IgD-negative memory B cell (primary cell): ENCODE measurements at regions not wholly inside any gene's neighbourhood (a gene's known extent, or its start where the extent isn't known, plus 50 kb on each side); places are given as distances from the start of the nearest gene placed in this dataset.

Experiments used
- H3K27ac Mint-ChIP-seq, 3 donors: one replicate each; pipeline ENCODE4 v1.8.0; 2020 to 2022; ENCODE audit warnings: mild to moderate bottlenecking in 3 of 3, mixed read lengths in 3 of 3, moderate library complexity in 1 of 3
- H3K27me3 Mint-ChIP-seq: one replicate; pipeline ENCODE4 v1.8.0; 2021; ENCODE audit warnings: mixed read lengths
- H3K36me3 Mint-ChIP-seq: one replicate; pipeline ENCODE4 v1.8.0; 2020; ENCODE audit warnings: mild to moderate bottlenecking, mixed read lengths
- H3K4me1 Mint-ChIP-seq, 3 donors: one replicate each; pipeline ENCODE4 v1.8.0; 2020 to 2022; ENCODE audit warnings: mixed read lengths in 3 of 3, mild to moderate bottlenecking in 1 of 3
- H3K4me3 Mint-ChIP-seq, 4 donors: one replicate each; pipeline ENCODE4 v1.8.0; 2020 to 2022; ENCODE audit warnings: mild to moderate bottlenecking in 4 of 4, mixed read lengths in 4 of 4, moderate library complexity in 3 of 4
- H3K9me3 Mint-ChIP-seq, 3 donors: one replicate each; pipeline ENCODE4 v1.8.0; 2020 to 2021; ENCODE audit warnings: mixed read lengths in 3 of 3, mild to moderate bottlenecking in 1 of 3

DNA sequence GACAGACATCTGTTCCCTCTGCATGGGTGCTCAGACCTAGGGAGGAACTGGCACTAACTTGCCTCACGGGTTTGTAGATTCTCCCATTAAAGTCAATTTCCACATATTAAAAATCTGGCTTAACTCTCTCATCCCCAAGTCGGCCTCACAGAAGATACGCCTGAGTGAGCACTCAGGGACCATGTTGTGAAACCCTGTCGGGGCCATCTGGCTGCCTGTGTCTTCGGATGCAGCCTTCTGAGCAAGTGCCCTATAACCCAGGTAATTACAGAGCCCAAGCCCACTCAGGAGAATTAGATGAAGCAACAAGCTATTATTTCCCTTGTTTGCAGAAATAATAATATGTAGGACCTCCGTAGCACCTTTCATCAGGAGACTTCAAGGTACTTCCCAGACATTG is 219.3 kb upstream of the GLI3 start:
- Mint-ChIP-seq H3K27me3 (no peaks in the 10 kb centered on the region), H3K27ac (no peak overlapping the region), H3K4me3 (no peak overlapping the region), H3K36me3 (no peaks in the 10 kb centered on the region), H3K9me3 (peaks cover 0 to 7% (median 0%) of the 10 kb centered on the region in 3 donors), H3K4me1 (peaks cover 0 to 2% (median 0%) of the 10 kb centered on the region in 3 donors)

DNA sequence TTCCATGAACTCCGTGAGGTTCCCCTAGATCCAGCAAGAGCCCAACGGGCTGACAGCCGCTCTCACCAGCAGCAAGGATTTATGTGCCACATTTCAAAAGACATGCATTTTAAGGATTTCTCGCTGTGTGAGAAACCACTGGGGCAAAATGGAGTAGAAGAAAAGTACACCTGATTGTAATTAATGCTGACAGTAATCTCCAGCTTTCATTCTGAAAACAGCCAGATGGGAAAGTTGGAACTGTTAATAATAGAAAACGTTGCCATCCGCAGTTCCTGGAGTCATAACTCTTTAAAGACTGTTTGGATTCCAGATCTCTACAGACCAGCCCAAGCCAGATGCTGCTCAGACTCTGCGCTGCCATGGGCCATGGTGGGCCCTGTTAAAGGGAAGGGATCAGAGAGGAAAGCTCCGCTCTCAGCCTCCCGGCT is 216.9 kb upstream of the GLI3 start:
- Mint-ChIP-seq H3K9me3 (peaks cover 0 to 7% (median 0%) of the 10 kb centered on the region in 3 donors), H3K36me3 (no peaks in the 10 kb centered on the region), H3K27ac (no peak overlapping the region), H3K27me3 (no peaks in the 10 kb centered on the region), H3K4me1 (peaks cover 0 to 2% (median 0%) of the 10 kb centered on the region in 3 donors), H3K4me3 (no peak overlapping the region)

DNA sequence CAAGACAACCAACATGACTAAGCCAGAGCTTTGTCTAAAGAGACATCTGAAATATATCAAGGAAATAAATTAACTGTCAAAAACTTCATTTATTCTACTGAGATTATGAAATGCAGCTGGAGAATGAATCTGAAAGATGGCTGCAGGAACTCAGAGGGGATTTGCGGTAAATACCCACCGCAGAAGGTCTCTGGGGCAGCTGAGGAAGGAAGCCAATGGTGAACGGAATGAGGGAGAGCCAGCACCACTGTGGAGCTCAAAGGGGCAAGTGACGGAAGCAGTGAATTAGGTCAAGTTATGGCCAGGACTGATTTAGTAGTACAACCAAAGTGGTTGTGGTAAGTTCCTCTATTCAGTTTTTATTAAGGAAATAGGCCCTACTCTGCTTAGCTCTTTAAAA is 215.3 kb upstream of the GLI3 start:
- Mint-ChIP-seq H3K27me3 (no peaks in the 10 kb centered on the region), H3K4me1 (peaks cover 0 to 2% (median 0%) of the 10 kb centered on the region in 3 donors), H3K27ac (no peak overlapping the region)

DNA sequence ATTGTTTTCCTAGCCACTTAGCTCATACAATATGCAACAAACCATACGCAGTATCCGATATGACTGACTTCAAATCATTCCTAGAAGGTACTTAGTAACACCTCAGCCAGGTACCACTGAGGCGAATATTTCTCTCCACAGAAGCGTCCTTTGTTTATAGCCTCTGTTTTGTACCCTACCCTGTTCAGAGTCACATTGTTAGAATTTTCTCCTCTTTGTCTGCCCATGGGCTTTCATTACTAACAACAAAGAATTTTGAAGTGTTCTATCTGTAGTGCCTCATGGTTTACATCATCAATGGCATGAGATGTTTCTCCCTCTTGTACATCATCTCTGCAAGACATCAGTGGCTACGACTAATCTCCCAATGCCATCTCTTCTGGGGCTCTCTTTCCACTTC is 212.4 kb upstream of the GLI3 start:
- Mint-ChIP-seq H3K4me1 (peaks cover 0 to 2% (median 0%) of the 10 kb centered on the region in 3 donors), H3K36me3 (no peaks in the 10 kb centered on the region), H3K27ac (no peak overlapping the region), H3K4me3 (no peak overlapping the region), H3K9me3 (peaks cover 0 to 9% (median 2%) of the 10 kb centered on the region in 3 donors), H3K27me3 (no peaks in the 10 kb centered on the region)

More for the DNA sequence above, 215.3 kb upstream of the GLI3 start:
- H3K9me3 Mint-ChIP-seq = peaks cover 0 to 7% (median 0%) of the 10 kb centered on the region in 3 donors
- no peaks in the 10 kb centered on the region for H3K36me3 Mint-ChIP-seq
- no peak overlapping the region for H3K4me3 Mint-ChIP-seq

DNA sequence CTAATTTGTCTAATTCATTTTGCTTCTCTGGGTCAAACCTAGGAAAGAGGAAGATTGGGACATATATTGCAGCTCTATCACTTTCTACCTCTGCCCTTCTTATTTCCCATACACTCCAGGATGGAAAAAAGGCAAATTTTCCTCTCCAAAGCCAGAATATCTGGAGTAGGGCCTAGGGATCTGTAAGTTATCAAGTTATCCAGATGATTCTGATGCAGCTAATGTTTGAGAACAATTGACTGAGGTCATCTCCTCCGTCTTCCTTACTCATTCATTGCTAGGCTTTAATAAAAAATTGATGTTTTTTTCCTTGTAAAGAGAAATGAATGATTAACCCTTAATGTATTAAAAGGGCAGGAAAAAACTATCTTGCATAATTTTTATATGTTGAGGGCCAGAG is 211.9 kb upstream of the GLI3 start:
- H3K4me3 Mint-ChIP-seq = no peak overlapping the region

DNA sequence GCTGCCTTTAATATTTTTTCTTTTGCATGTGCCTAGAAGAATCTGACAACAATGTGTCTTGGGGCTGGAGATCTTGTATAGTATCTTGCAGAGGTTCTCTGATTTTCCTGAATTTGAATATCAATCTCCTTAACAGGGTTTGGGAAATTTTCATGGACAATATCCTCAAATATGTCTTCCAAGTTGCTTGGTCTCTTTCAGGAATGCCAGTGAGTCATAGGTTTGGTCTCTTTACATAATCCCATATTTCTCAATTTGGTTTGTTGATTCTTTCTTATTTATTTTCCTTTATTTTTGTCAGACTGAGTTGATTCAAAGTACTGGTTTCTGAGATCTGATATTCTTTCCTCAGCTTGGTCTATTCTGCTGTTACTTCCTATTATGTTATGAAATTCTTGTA is 208.7 kb upstream of the GLI3 start:
- no peaks in the 10 kb centered on the region for H3K36me3 Mint-ChIP-seq
- H3K27ac Mint-ChIP-seq = no peak overlapping the region
- H3K27me3 Mint-ChIP-seq = no peaks in the 10 kb centered on the region
- no peak overlapping the region for H3K4me3 Mint-ChIP-seq
- peaks cover 4 to 11% (median 7%) of the 10 kb centered on the region in 3 donors for H3K9me3 Mint-ChIP-seq
- no peaks in the 10 kb centered on the region for H3K4me1 Mint-ChIP-seq

More for the DNA sequence above, 211.9 kb upstream of the GLI3 start:
- peaks cover 0 to 2% (median 0%) of the 10 kb centered on the region in 3 donors for H3K4me1 Mint-ChIP-seq
- no peaks in the 10 kb centered on the region for H3K27me3 Mint-ChIP-seq
- H3K27ac Mint-ChIP-seq = no peak overlapping the region
- H3K36me3 Mint-ChIP-seq = no peaks in the 10 kb centered on the region
- H3K9me3 Mint-ChIP-seq = peaks cover 0 to 11% (median 7%) of the 10 kb centered on the region in 3 donors

DNA sequence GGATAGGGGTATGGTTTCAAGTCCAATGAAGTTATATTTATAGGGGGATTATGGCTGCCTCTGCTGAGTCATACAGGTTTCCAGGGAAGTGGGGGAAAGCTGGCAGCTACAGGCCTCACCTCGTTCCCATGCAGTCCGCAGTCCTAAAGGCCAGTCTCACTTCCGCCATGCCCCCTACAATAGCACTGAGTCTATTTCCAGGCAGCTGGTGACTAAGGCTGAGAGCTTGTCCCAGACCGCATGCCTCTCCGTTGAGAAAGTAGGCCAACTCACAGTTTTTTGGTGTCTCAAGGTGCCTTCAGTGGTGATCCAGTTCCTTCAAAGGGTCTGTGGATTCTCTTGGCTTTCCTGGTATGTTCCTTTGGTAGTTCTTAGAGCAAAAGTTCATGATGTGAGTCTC is 203.9 kb upstream of the GLI3 start:
- peaks cover 8 to 34% (median 8%) of the 10 kb centered on the region in 3 donors for H3K9me3 Mint-ChIP-seq
- H3K27ac Mint-ChIP-seq = no peak overlapping the region
- H3K4me1 Mint-ChIP-seq = no peaks in the 10 kb centered on the region
- no peaks in the 10 kb centered on the region for H3K36me3 Mint-ChIP-seq
- no peak overlapping the region for H3K4me3 Mint-ChIP-seq
- no peaks in the 10 kb centered on the region for H3K27me3 Mint-ChIP-seq

DNA sequence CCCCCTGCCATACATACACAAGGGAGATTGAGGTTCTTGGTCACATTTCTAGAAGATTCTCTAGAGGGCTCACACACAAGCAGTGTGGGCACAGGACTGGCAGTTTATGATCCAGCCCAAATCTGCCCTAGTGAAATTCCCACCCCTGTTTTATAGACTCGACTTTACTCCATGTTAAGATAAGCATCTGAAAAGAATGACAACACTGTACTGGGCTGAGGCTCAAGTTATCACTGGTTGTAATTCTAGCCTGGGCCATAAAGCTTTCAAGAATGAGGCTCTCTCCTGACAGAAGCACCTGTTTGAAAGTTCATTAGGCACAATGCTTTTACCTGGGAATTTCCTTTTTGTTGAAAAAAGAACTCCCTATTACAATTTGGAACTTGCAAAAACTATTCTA is 195.6 kb upstream of the GLI3 start:
- no peaks in the 10 kb centered on the region for H3K27me3 Mint-ChIP-seq

DNA sequence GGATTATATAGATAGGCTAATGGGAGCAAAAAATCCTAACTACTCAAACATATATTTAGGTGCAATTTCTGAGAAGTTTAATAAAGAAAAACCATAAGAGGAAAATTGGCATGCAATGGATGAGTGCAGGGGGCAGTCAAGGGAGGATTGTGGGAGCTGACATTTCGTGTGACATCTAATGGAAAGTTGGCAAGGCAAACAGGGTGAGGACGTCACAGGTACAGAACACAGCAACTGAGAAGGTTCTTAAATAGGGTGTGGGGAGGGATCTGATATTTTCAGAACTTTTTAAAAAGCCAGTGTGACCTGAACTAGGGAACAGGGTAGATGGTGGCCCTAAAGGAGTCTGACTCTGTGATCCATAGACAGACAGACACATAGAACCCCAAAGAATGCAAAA is 194.9 kb upstream of the GLI3 start:
- no peaks in the 10 kb centered on the region for H3K4me1 Mint-ChIP-seq
- no peak overlapping the region for H3K27ac Mint-ChIP-seq
- no peak overlapping the region for H3K4me3 Mint-ChIP-seq
- H3K27me3 Mint-ChIP-seq = no peaks in the 10 kb centered on the region
- H3K9me3 Mint-ChIP-seq = peaks cover 0 to 8% (median 2%) of the 10 kb centered on the region in 3 donors
- H3K36me3 Mint-ChIP-seq = peaks cover 1% of the 10 kb centered on the region

More for the DNA sequence above, 195.6 kb upstream of the GLI3 start:
- H3K36me3 Mint-ChIP-seq = peaks cover 1% of the 10 kb centered on the region
- peaks cover 0 to 11% (median 2%) of the 10 kb centered on the region in 3 donors for H3K9me3 Mint-ChIP-seq
- no peak overlapping the region for H3K4me3 Mint-ChIP-seq
- H3K27ac Mint-ChIP-seq = no peak overlapping the region
- H3K4me1 Mint-ChIP-seq = no peaks in the 10 kb centered on the region

DNA sequence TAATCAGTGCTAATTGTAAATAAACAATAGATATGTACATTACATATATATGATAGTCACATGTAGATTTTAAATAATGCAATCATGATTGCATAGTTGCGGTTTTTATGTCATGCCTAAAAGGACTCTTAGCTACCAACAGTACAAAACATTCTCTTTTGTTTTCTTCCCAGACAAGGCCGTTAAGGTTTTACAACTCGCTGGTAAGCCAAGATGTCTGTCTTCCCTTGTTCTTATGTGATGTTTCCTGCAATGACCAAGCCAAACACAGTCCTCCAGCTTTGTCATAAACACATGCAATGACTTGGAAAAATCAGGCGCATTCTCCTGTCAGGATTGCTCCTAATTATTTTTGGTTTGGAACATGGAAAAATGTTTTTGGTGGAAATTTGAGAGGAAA is 192.3 kb upstream of the GLI3 start:
- Mint-ChIP-seq H3K4me1 (no peaks in the 10 kb centered on the region), H3K27me3 (no peaks in the 10 kb centered on the region), H3K36me3 (no peaks in the 10 kb centered on the region), H3K9me3 (no peaks in the 10 kb centered on the region), H3K4me3 (no peak overlapping the region), H3K27ac (no peak overlapping the region)

DNA sequence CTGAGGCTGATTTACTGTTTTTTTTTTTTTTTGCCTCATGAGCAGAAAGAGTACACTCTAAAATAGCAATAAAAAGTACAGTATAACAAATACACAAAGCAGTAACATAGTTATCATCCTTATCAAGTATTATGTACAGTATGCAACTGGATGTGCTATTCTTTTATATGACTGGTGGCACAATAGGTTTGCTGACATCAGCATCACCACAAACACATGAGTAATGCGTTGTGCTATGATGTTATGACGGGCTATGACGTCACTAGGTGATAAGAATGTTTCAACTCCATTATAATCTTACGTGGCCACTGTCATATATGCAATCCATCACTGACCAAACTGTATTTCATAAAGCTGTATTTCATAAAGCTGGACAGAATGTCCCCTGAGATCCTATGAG is 189.2 kb upstream of the GLI3 start:
- peaks cover 0 to 2% (median 0%) of the 10 kb centered on the region in 3 donors for H3K9me3 Mint-ChIP-seq
- no peaks in the 10 kb centered on the region for H3K27me3 Mint-ChIP-seq
- H3K4me3 Mint-ChIP-seq = no peak overlapping the region
- no peak overlapping the region for H3K27ac Mint-ChIP-seq
- no peaks in the 10 kb centered on the region for H3K36me3 Mint-ChIP-seq
- H3K4me1 Mint-ChIP-seq = no peaks in the 10 kb centered on the region

DNA sequence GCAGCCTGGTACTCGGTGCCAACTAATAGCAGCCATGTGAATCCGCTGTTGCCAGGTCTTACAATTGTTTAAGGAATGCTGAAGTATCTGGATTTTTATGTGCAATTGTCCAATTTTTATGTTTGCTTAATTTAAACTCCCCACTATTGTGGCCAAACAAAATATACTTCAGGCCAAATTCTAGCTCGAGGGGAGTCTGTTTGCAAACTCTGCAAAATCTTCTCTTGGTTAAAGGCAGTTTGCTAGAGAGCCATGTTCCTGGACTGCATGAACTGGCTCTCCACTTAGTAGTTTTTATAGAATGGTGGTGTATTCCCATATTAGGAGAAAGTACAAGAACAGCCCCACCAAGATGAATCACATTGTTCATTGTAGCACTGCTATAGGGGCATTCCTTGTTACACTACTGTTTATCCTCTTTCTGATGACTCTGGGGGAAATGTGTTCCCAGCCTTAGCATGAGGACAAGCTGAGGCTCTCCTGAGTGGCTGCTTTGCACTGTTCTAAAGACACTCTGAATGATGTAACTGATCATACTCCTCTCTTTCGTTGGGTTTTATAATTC is 178.0 kb upstream of the GLI3 start:
- H3K27ac Mint-ChIP-seq = no peak overlapping the region
- no peaks in the 10 kb centered on the region for H3K36me3 Mint-ChIP-seq
- H3K27me3 Mint-ChIP-seq = no peaks in the 10 kb centered on the region
- H3K9me3 Mint-ChIP-seq = peaks cover 0 to 7% (median 0%) of the 10 kb centered on the region in 3 donors
- H3K4me1 Mint-ChIP-seq = peaks cover 0 to 4% (median 0%) of the 10 kb centered on the region in 3 donors
- H3K4me3 Mint-ChIP-seq = no peak overlapping the region

DNA sequence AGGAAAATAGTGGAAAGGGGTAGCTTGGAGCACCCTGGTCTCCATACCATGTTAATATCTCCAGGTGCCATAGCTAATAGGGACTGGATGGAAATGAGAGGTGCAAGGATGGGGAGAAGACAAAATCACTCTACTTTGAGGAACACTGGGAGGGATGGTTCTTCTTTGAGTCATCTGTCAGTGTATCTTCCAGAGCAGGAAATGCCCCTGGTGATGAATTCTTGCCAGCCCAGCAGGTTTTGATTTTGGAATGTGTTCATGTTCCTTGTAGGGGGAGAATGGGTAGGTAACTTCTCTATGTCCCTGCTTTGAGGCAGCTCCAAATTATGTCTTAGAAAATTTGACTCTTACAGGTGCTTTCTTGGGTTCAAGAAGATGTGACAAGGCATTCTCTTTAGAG is 177.0 kb upstream of the GLI3 start:
- no peak overlapping the region for H3K4me3 Mint-ChIP-seq
- no peaks in the 10 kb centered on the region for H3K27me3 Mint-ChIP-seq
- peaks cover 0 to 4% (median 0%) of the 10 kb centered on the region in 3 donors for H3K4me1 Mint-ChIP-seq

DNA sequence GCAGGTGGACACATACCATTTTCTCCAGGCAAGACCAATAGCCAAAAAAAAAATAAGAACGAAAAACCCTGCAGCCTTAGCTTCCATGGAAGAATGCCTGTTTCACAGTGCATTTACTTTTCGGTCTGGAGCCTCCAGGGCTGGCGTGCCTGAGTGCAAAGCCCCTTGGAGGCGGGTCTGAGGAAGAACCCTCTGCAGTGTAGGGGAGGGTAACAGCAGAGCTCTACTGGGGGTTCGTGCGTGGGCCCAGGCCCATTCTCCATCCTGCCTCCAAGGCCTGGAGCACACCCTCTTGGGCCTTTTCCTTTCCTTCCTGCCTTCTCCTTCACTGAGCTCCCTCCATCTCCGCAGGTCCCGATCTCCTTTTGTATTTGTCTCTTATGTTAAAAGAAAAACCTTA is 172.3 kb upstream of the GLI3 start:
- H3K9me3 Mint-ChIP-seq = peaks cover 0 to 7% (median 0%) of the 10 kb centered on the region in 3 donors
- H3K27ac Mint-ChIP-seq = no peak overlapping the region
- no peaks in the 10 kb centered on the region for H3K27me3 Mint-ChIP-seq
- H3K36me3 Mint-ChIP-seq = no peaks in the 10 kb centered on the region
- H3K4me1 Mint-ChIP-seq = peaks cover 0 to 4% (median 0%) of the 10 kb centered on the region in 3 donors
- H3K4me3 Mint-ChIP-seq = no peak overlapping the region

More for the DNA sequence above, 177.0 kb upstream of the GLI3 start:
- Mint-ChIP-seq H3K27ac (no peak overlapping the region), H3K9me3 (peaks cover 0 to 7% (median 0%) of the 10 kb centered on the region in 3 donors), H3K36me3 (no peaks in the 10 kb centered on the region)

DNA sequence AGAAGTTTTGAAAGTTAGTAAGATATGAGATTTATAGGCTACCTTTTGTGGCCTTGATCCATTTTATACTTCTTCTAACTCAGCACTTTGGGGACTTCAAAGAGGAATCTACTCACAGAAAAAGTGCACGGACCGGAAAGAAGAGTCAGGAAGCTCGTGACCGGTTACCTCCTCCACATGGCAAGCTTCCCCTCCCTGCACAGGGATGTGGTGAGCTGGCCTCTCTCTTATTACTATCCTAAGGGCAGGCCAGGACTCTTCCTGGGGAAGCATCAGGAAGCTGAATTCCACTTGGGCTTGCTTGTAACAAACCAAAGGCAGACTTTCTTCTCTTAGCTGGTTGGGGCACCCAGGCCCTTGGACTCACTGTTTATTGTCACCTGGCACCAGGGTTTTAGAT is 170.8 kb upstream of the GLI3 start:
- Mint-ChIP-seq H3K4me1 (no peaks in the 10 kb centered on the region), H3K27me3 (no peaks in the 10 kb centered on the region), H3K36me3 (no peaks in the 10 kb centered on the region), H3K4me3 (no peak overlapping the region), H3K9me3 (no peaks in the 10 kb centered on the region), H3K27ac (no peak overlapping the region)

DNA sequence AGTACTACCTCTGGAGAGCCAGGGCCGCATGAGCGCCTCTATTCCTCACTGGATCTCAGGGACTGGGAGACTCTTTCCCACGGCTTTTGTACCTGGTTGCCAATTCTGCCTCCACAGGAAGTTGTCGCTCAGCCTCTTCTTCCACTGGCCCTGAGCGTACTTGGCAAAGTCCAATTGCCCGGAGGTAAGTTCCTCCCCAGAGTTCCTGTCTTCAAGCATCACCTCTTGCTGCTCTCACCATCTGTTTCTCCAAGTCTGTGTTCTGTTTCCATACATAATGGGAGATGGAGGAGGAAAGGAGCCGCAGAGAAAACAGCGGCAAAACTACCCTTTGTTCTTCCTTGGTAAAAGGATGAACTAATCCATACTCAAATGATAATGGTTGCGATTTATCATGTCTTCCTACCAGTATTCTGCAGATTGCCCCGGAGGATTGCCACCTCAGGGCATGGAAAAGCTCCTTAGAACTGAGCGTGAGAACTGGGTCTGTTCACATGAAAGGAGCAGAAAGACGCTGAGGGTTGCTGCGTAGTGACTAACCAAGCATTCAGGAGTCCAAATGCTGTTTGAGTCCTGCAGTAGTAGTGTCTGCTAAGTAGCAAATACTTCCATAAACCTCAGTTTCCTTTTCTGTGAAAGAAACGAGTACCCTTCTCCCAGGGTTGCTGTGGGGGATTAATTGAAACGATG is 170.2 kb upstream of the GLI3 start:
- Mint-ChIP-seq H3K9me3 (no peaks in the 10 kb centered on the region), H3K4me1 (no peaks in the 10 kb centered on the region)

More for the DNA sequence above, 170.2 kb upstream of the GLI3 start:
- Mint-ChIP-seq H3K27ac (no peak overlapping the region), H3K27me3 (no peaks in the 10 kb centered on the region), H3K4me3 (no peak overlapping the region), H3K36me3 (no peaks in the 10 kb centered on the region)
